Activated naive CD8-positive, alpha-beta T cell (primary cell): ENCODE measurements at regions not wholly inside any gene's neighbourhood (a gene's known extent, or its start where the extent isn't known, plus 50 kb on each side); places are given as distances from the start of the nearest gene placed in this dataset.

Experiments
- H3K27ac Mint-ChIP-seq: one replicate; pipeline ENCODE4 v1.8.0; 2021; ENCODE audit warnings: mixed read lengths
- H3K27me3 Mint-ChIP-seq: one replicate; pipeline ENCODE4 v1.8.0; 2021; ENCODE audit warnings: mixed read lengths
- H3K36me3 Mint-ChIP-seq: one replicate; pipeline ENCODE4 v1.8.0; 2021; ENCODE audit warnings: mixed read lengths
- H3K4me1 Mint-ChIP-seq: one replicate; pipeline ENCODE4 v1.8.0; 2021; ENCODE audit warnings: low read depth, mixed read lengths
- H3K4me3 Mint-ChIP-seq: one replicate; pipeline ENCODE4 v1.8.0; 2021; ENCODE audit warnings: mild to moderate bottlenecking, mixed read lengths
- H3K9me3 Mint-ChIP-seq: one replicate; pipeline ENCODE4 v1.8.0; 2021; ENCODE audit warnings: low read depth, mixed read lengths

- H3K27me3 Mint-ChIP-seq: peaks cover 6% of the 10 kb centered on the region
- H3K9me3 Mint-ChIP-seq: no peaks in the 10 kb centered on the region
- H3K27ac Mint-ChIP-seq: no peak overlapping the region
- H3K36me3 Mint-ChIP-seq: no peaks in the 10 kb centered on the region
- no peak overlapping the region for H3K4me3 Mint-ChIP-seq
- no peaks in the 10 kb centered on the region for H3K4me1 Mint-ChIP-seq
These were observed 78.8 kb upstream of the SEC61G start for GRCh38 chr7:54837761-54838160.

GRCh38 chr7:54838175-54838910, 79.3 kb upstream of the SEC61G start:
- peaks cover 6% of the 10 kb centered on the region for H3K27me3 Mint-ChIP-seq

GRCh38 chr7:54839575-54840213, 80.7 kb upstream of the SEC61G start:
- H3K27me3 Mint-ChIP-seq: peaks cover 6% of the 10 kb centered on the region
- no peak overlapping the region for H3K4me3 Mint-ChIP-seq

More at GRCh38 chr7:54838175-54838910, 79.3 kb upstream of the SEC61G start:
- Mint-ChIP-seq H3K4me3 (no peak overlapping the region), H3K4me1 (no peaks in the 10 kb centered on the region), H3K27ac (no peak overlapping the region), H3K9me3 (no peaks in the 10 kb centered on the region), H3K36me3 (no peaks in the 10 kb centered on the region)

GRCh38 chr7:54841772-54842697, 83.0 kb upstream of the SEC61G start:
- Mint-ChIP-seq H3K4me3 (no peak overlapping the region), H3K27ac (no peak overlapping the region), H3K36me3 (no peaks in the 10 kb centered on the region), H3K4me1 (no peaks in the 10 kb centered on the region), H3K27me3 (peaks cover 4% of the 10 kb centered on the region), H3K9me3 (no peaks in the 10 kb centered on the region)

More at GRCh38 chr7:54839575-54840213, 80.7 kb upstream of the SEC61G start:
- no peaks in the 10 kb centered on the region for H3K4me1 Mint-ChIP-seq
- no peaks in the 10 kb centered on the region for H3K9me3 Mint-ChIP-seq
- H3K27ac Mint-ChIP-seq: no peak overlapping the region
- H3K36me3 Mint-ChIP-seq: no peaks in the 10 kb centered on the region

GRCh38 chr7:54843841-54844355, 84.9 kb upstream of the SEC61G start:
- Mint-ChIP-seq H3K9me3 (peaks cover 3% of the 10 kb centered on the region), H3K4me1 (no peaks in the 10 kb centered on the region), H3K27me3 (no peaks in the 10 kb centered on the region), H3K4me3 (no peak overlapping the region), H3K36me3 (no peaks in the 10 kb centered on the region), H3K27ac (no peak overlapping the region)

GRCh38 chr7:54846273-54846672, 87.3 kb upstream of the SEC61G start:
- Mint-ChIP-seq H3K27me3 (no peaks in the 10 kb centered on the region), H3K4me1 (no peaks in the 10 kb centered on the region), H3K27ac (no peak overlapping the region), H3K9me3 (peaks cover 5% of the 10 kb centered on the region), H3K36me3 (no peaks in the 10 kb centered on the region), H3K4me3 (no peak overlapping the region)

- H3K36me3 Mint-ChIP-seq: peaks cover 2% of the 10 kb centered on the region
These were observed 88.9 kb upstream of the SEC61G start for GRCh38 chr7:54847921-54848320.

GRCh38 chr7:54856856-54857255, 97.8 kb upstream of the SEC61G start:
- Mint-ChIP-seq H3K27me3 (peaks cover 16% of the 10 kb centered on the region), H3K9me3 (peaks cover 7% of the 10 kb centered on the region), H3K4me3 (no peak overlapping the region), H3K36me3 (peaks cover 2% of the 10 kb centered on the region), H3K27ac (no peak overlapping the region), H3K4me1 (no peaks in the 10 kb centered on the region)

More at GRCh38 chr7:54847921-54848320, 88.9 kb upstream of the SEC61G start:
- no peaks in the 10 kb centered on the region for H3K27me3 Mint-ChIP-seq
- H3K27ac Mint-ChIP-seq: no peak overlapping the region
- H3K9me3 Mint-ChIP-seq: peaks cover 9% of the 10 kb centered on the region
- H3K4me1 Mint-ChIP-seq: no peaks in the 10 kb centered on the region
- H3K4me3 Mint-ChIP-seq: no peak overlapping the region

GRCh38 chr7:54857294-54857693, 98.3 kb upstream of the SEC61G start:
- Mint-ChIP-seq H3K4me1 (no peaks in the 10 kb centered on the region), H3K27me3 (peaks cover 16% of the 10 kb centered on the region), H3K9me3 (peaks cover 7% of the 10 kb centered on the region), H3K27ac (no peak overlapping the region), H3K36me3 (peaks cover 2% of the 10 kb centered on the region), H3K4me3 (no peak overlapping the region)

GRCh38 chr7:54858008-54858692, 99.1 kb upstream of the SEC61G start:
- H3K27ac Mint-ChIP-seq: no peak overlapping the region
- H3K4me1 Mint-ChIP-seq: no peaks in the 10 kb centered on the region
- peaks cover 3% of the 10 kb centered on the region for H3K9me3 Mint-ChIP-seq
- H3K27me3 Mint-ChIP-seq: peaks cover 16% of the 10 kb centered on the region
- no peak overlapping the region for H3K4me3 Mint-ChIP-seq
- no peaks in the 10 kb centered on the region for H3K36me3 Mint-ChIP-seq

- H3K36me3 Mint-ChIP-seq: no peaks in the 10 kb centered on the region
- H3K9me3 Mint-ChIP-seq: no peaks in the 10 kb centered on the region
- H3K4me1 Mint-ChIP-seq: no peaks in the 10 kb centered on the region
- H3K27me3 Mint-ChIP-seq: peaks cover 14% of the 10 kb centered on the region
- H3K4me3 Mint-ChIP-seq: no peak overlapping the region
- no peak overlapping the region for H3K27ac Mint-ChIP-seq
These were observed 100.1 kb upstream of the SEC61G start for GRCh38 chr7:54859066-54859465.

- Mint-ChIP-seq H3K4me3 (no peak overlapping the region), H3K27me3 (peaks cover 11% of the 10 kb centered on the region), H3K36me3 (no peaks in the 10 kb centered on the region), H3K27ac (no peak overlapping the region), H3K9me3 (no peaks in the 10 kb centered on the region), H3K4me1 (no peaks in the 10 kb centered on the region)
These were observed 100.5 kb upstream of the SEC61G start for GRCh38 chr7:54859545-54859944.

GRCh38 chr7:54860003-54860775, 101.2 kb upstream of the SEC61G start:
- Mint-ChIP-seq H3K9me3 (no peaks in the 10 kb centered on the region), H3K4me1 (no peaks in the 10 kb centered on the region), H3K36me3 (no peaks in the 10 kb centered on the region), H3K27me3 (peaks cover 8% of the 10 kb centered on the region), H3K4me3 (no peak overlapping the region), H3K27ac (no peak overlapping the region)

GRCh38 chr7:54860843-54861242, 101.8 kb upstream of the SEC61G start:
- no peak overlapping the region for H3K27ac Mint-ChIP-seq
- H3K27me3 Mint-ChIP-seq: peaks cover 9% of the 10 kb centered on the region

More at GRCh38 chr7:54860843-54861242, 101.8 kb upstream of the SEC61G start:
- H3K36me3 Mint-ChIP-seq: no peaks in the 10 kb centered on the region
- no peaks in the 10 kb centered on the region for H3K4me1 Mint-ChIP-seq
- no peak overlapping the region for H3K4me3 Mint-ChIP-seq
- H3K9me3 Mint-ChIP-seq: no peaks in the 10 kb centered on the region
